BJ (cell line): ENCODE measurements at regions not wholly inside any gene's neighbourhood (a gene's known extent, or its start where the extent isn't known, plus 50 kb on each side); places are given as distances from the start of the nearest gene placed in this dataset.

ENCODE experiments used
- CTCF ChIA-PET: fragments of 350-600 bp; formaldehyde crosslinking; extraction: SDS; loops from one replicate; lab custom pipeline; 2021; ENCODE audit warnings: antibody characterized with exemption, inconsistent platforms; lab: Yijun Ruan, JAX
- POLR2A ChIA-PET: fragments of 300-600 bp; sonication (Branson Sonifier 250); formaldehyde crosslinking; extraction: SDS; loops from one replicate; lab custom pipeline; 2021; ENCODE audit warnings: antibody characterized with exemption; lab: Charles Lee
- DNase-seq: peaks from one replicate; pipeline ENCODE4 v3.0.0-alpha.2; 2011; ENCODE audit warnings: low read depth
- H3K27me3 ChIP-seq: 2 replicates; pipeline ENCODE4 v1.6.0; 2011; ENCODE audit warnings: low read length; ENCODE audit not compliant: control insufficient read depth, insufficient read depth
- H3K36me3 ChIP-seq: 2 replicates; pipeline ENCODE4 v1.5.1; 2011; ENCODE audit warnings: low read length; ENCODE audit not compliant: control insufficient read depth, insufficient read depth
- H3K4me3 ChIP-seq: 2 replicates; pipeline ENCODE4 v1.5.1; 2011; ENCODE audit warnings: low read depth, mild to moderate bottlenecking, control low read depth, low read length
- TF ChIP-seq, protein P1 (sequence below): IDR thresholded peaks from 2 replicates; pipeline ENCODE4 v1.5.1; 2011; ENCODE audit warnings: low read depth, mild to moderate bottlenecking, control low read depth, inconsistent platforms, low read length, moderate library complexity; ENCODE audit not compliant: insufficient read depth

GRCh38 chr6:6940031-6941025 is 167.4 kb upstream of the RREB1 start:
- Histone ChIP-seq H3K27me3 (no peaks in the 10 kb centered on the region), H3K4me3 (no peak overlapping the region), H3K36me3 (no peaks in the 10 kb centered on the region)
- CTCF ChIA-PET, result no interaction called here
- TF ChIP-seq, protein P1, sequence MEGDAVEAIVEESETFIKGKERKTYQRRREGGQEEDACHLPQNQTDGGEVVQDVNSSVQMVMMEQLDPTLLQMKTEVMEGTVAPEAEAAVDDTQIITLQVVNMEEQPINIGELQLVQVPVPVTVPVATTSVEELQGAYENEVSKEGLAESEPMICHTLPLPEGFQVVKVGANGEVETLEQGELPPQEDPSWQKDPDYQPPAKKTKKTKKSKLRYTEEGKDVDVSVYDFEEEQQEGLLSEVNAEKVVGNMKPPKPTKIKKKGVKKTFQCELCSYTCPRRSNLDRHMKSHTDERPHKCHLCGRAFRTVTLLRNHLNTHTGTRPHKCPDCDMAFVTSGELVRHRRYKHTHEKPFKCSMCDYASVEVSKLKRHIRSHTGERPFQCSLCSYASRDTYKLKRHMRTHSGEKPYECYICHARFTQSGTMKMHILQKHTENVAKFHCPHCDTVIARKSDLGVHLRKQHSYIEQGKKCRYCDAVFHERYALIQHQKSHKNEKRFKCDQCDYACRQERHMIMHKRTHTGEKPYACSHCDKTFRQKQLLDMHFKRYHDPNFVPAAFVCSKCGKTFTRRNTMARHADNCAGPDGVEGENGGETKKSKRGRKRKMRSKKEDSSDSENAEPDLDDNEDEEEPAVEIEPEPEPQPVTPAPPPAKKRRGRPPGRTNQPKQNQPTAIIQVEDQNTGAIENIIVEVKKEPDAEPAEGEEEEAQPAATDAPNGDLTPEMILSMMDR, result no peak
- POLR2A ChIA-PET, result no interaction called here
- no peak for DNase-seq

DNA sequence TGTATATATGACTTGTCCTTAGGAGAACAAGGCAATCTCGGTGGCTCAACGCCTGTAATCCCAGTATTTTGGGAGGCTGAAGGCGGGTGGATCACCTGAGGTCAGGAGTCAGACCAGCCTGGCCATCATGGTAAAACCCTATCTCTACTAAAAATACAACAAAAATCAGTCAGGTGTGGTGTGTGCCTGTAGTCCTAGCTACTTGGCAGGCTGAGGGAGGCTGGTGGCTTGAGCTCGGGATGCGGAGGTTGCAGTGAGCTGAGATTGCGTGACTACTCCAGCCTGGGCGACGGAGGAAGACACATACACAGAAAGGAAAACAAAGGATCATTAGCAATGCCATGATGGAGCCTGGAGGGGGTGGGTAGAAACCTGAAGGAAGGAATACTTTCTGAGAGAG is 166.6 kb upstream of the RREB1 start:
- CTCF ChIA-PET, result no interaction called here
- DNase-seq, result no peak

DNA sequence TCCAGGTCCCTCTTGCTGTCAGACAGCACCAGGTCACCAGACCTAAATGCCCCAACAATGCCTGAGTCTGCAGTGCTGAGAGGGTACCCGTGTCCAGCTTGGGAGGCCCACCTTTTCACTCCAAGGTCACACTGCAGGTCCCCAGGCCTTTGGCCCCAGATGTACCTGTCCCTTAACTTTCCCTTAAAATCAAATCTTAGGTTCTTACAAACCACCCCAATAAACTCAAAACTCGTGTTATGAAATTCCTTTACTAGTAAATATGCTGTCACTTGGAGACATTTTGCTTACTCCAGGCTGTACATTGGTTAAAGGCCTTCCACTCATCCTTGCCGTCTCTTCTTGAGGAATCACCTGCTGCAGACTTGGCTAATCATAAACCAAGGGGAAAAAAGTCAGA is 165.7 kb upstream of the RREB1 start:
- POLR2A ChIA-PET, result no interaction called here
- no peak for DNase-seq
- CTCF ChIA-PET, result no interaction called here
- no peaks in the 10 kb centered on the region for H3K27me3 ChIP-seq
- no peak overlapping the region for H3K4me3 ChIP-seq
- H3K36me3 ChIP-seq, result no peaks in the 10 kb centered on the region
- TF ChIP-seq, protein P1, result no peak

More for the DNA sequence above, 166.6 kb upstream of the RREB1 start:
- POLR2A ChIA-PET, result no interaction called here
- no peaks in the 10 kb centered on the region for H3K27me3 ChIP-seq
- H3K4me3 ChIP-seq, result no peak overlapping the region
- TF ChIP-seq, protein P1, result no peak
- H3K36me3 ChIP-seq, result no peaks in the 10 kb centered on the region

DNA sequence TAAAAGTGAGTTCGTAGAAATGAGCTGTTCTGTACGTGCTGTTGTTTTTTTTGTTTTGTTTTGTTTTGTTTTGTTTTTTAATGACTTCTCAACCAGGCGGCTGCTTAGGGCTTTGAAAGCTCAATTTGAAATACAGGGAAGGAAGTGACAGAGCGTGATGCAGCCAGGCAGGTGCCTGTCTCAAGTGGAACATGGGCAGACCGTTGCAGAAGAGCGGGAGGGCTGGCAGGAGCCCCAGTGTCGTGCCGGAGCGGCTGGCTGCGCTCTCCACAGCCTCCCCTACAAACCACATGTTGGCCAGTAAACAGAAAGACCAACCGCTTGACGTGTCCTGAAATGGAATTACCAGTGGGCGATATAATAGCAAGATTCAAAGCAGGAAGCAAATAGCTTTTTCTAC is 164.9 kb upstream of the RREB1 start:
- H3K4me3 ChIP-seq, result no peak overlapping the region
- H3K27me3 ChIP-seq, result no peaks in the 10 kb centered on the region
- ChIA-PET CTCF (no interaction called here), POLR2A (interaction anchor here (0.5 kb wide), 2 partner anchors 62 to 204 kb away, joined by 3 to 4 read pairs; no protein-coding TSS in a partner anchor)
- DNase-seq, result peak; percentile 42
- TF ChIP-seq, protein P1, result no peak
- H3K36me3 ChIP-seq, result no peaks in the 10 kb centered on the region

- H3K4me3 ChIP-seq, result no peak overlapping the region
- no peaks in the 10 kb centered on the region for H3K27me3 ChIP-seq
- DNase-seq, result no peak
- ChIA-PET POLR2A (interaction anchor here (0.5 kb wide), 2 partner anchors 63 to 203 kb away, joined by 3 to 4 read pairs; no protein-coding TSS in a partner anchor), CTCF (no interaction called here)
- TF ChIP-seq, protein P1, result no peak
- no peaks in the 10 kb centered on the region for H3K36me3 ChIP-seq
These were observed 164.3 kb upstream of the RREB1 start for GRCh38 chr6:6943421-6943820.
